ENCODE measurements at regions not wholly inside any gene's neighbourhood (a gene's known extent, or its start where the extent isn't known, plus 50 kb on each side); places are given as distances from the start of the nearest gene placed in this dataset.

DNA sequence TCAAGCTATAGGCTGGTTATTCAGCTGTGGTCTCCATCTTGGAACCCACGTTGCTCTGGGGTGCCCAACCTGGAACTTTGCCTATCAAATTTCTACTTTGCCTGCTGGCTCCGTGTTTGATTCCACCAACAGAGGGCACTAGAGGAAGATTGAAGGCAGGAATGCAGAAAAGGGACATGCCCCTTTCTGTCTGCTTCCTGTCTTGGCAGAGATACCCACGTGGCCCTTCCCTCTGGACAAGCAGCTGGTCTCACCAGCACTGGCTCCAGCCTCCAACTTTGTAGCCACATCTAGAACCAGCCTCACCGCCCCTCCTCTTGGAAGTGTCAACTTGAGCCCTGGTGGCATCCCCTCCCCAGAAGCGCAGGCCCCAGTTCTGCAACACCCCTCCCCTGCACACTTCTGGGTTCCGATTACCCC lies 52.1 kb upstream of the ZNF438 start:
- no peaks in the 10 kb centered on the region for H3K9me3 ChIP-seq (ENCODE audit: control insufficient read depth in 1 of 2, insufficient read depth in 1 of 2, low read depth in 1 of 2, low read length in 2 of 2)
- CTCF ChIA-PET: interaction anchor here (0.6 to 2.9 kb wide), 8 partner anchors 10 to 278 kb away, joined by 3 to 12 read pairs (median 4); partner anchors contain the start of gene ZNF438
- no peak overlapping the region for H3K4me3 ChIP-seq (replicated peaks in 1 of 2; ENCODE audit: low read depth in 1 of 2, low read length in 2 of 2)
- peaks cover 0 to 7% of the 10 kb centered on the region in 2 experiments; a peak in 3 of 4 replicates for H3K4me1 ChIP-seq (ENCODE audit: control insufficient read depth in 1 of 2, insufficient read depth in 2 of 2, low read length in 2 of 2)
- no peaks in the 10 kb centered on the region for H3K36me3 ChIP-seq (ENCODE audit: control insufficient read depth in 1 of 2, insufficient read depth in 2 of 2, low read length in 2 of 2)
- H3K4me2 ChIP-seq (ENCODE audit: low read length): peak overlapping the region; percentile 40; the same call in 1 of the 2 replicates
- H3K79me2 ChIP-seq (ENCODE audit: insufficient read depth, low read length): no peaks in the 10 kb centered on the region
- intact Hi-C loops (cut with micrococcal nuclease): loop anchor here (2.0 kb wide), 1 partner anchor 235 kb away; the partner anchor contains the start of gene ZEB1
- peak; percentile 27 for TF ChIP-seq YY1 (IDR thresholded peaks at IDR 0.05; ENCODE audit: extremely low read depth, insufficient replicate concordance, low read depth, low read length)
- peak; percentile 91; the same call in 1 of the 2 replicates for TF ChIP-seq CBX3 (IDR thresholded peaks at IDR 0.05; ENCODE audit: low read depth)
- TF ChIP-seq CEBPB (IDR thresholded peaks at IDR 0.05; ENCODE audit: low read depth): no peak
- no peak for TF ChIP-seq EZH2phosphoT487 (IDR thresholded peaks at IDR 0.05; ENCODE audit: borderline replicate concordance)
- peak; percentile 83 for TF ChIP-seq RAD21 (IDR thresholded peaks at IDR 0.05; ENCODE audit: low read depth)
- TF ChIP-seq ELF1 (IDR thresholded peaks at IDR 0.05; ENCODE audit: borderline replicate concordance, low read depth): no peak; the same call in none of the 2 replicates
- TF ChIP-seq POLR2AphosphoS5 (IDR thresholded peaks at IDR 0.05; ENCODE audit: low read depth, low read length): 0 out of 2 replicates have a peak, but pooled peaks have one; percentile 27
- peak; percentile 87 for TF ChIP-seq MAX (IDR thresholded peaks at IDR 0.05)
- TF ChIP-seq JUND (IDR thresholded peaks at IDR 0.05): no peak
- no peak for TF ChIP-seq SIN3A (IDR thresholded peaks at IDR 0.05; ENCODE audit: low read depth)
- TF ChIP-seq CTCF (IDR thresholded peaks at IDR 0.05 in 2 of 3, conservative IDR thresholded peaks at IDR 0.05 in 1 of 3; ENCODE audit: borderline replicate concordance in 1 of 3, insufficient read depth in 1 of 3, low read depth in 2 of 3, low read length in 2 of 3): peak; percentile 52 to 79 (median 74)
- no peak for TF ChIP-seq TCF7L2 (IDR thresholded peaks at IDR 0.05; ENCODE audit: borderline replicate concordance, extremely low read depth, insufficient read depth, insufficient read length)
- TF ChIP-seq SRF (IDR thresholded peaks at IDR 0.05; ENCODE audit: low read depth): peak; percentile 58; the same call in 1 of the 2 replicates
- POLR2A ChIA-PET: no interaction called here
- no peaks in the 10 kb centered on the region for H4K20me1 ChIP-seq (ENCODE audit: insufficient read depth)
- H3K9ac ChIP-seq (ENCODE audit: low read length): no peak overlapping the region
- H3K9me2 ChIP-seq (ENCODE audit: insufficient read depth): no peaks in the 10 kb centered on the region; the same call in 1 of the 2 replicates
- peak overlapping the region; percentile 90 for H2AFZ ChIP-seq (ENCODE audit: low read depth, low read length, poor library complexity, severe bottlenecking)
- H3K27me3 ChIP-seq (ENCODE audit: insufficient read depth, low read length): no peaks in the 10 kb centered on the region
- ATAC-seq (peak; percentile 97), DNase-seq (ENCODE audit: low read depth, low spot score) (peak; percentile 72)
- BruUV-seq (replicated peaks): no TSS peak
- H3K27ac ChIP-seq (ENCODE audit: low read depth, low read length): no peak overlapping the region
- RAD21 ChIA-PET (ENCODE audit: low non-redundant PET in 1 of 2, low total read pairs in 2 of 2, uncharacterized antibody in 2 of 2, unreplicated experiment in 2 of 2): interaction anchor here in 1 of 2 experiments (1.2 to 1.3 kb wide), 2 partner anchors 17 to 385 kb away, joined by 4 to 5 read pairs; no protein-coding TSS in a partner anchor
